ENCODE measurements at regions not wholly inside any gene's neighbourhood (a gene's known extent, or its start where the extent isn't known, plus 50 kb on each side); places are given as distances from the start of the nearest gene placed in this dataset.

DNA sequence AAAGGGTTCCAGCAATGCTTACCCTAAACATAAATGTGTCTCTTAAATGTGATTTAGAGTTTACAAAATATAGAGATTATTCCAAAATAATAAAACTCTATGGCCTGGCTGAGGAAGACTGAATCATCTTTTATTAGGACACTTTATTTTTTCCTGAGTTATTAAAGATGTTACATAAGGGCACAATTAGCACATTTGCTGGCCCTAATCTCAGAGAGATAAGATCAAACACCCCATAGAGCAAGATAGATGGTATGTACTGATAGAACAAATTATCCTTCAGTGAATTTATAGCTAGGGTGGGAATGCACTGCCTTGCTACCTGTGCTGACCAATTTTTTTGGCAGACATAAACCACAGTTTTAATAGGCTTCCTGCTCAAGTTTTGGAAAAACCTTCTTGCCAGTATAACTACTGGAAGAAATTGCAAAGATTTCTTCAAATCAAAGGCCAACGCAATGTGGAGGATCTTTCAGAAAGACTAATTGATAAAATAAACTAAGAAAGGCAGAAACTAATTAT, 367.1 kb upstream of the MPDZ start:
- TF ChIP-seq, protein P1, sequence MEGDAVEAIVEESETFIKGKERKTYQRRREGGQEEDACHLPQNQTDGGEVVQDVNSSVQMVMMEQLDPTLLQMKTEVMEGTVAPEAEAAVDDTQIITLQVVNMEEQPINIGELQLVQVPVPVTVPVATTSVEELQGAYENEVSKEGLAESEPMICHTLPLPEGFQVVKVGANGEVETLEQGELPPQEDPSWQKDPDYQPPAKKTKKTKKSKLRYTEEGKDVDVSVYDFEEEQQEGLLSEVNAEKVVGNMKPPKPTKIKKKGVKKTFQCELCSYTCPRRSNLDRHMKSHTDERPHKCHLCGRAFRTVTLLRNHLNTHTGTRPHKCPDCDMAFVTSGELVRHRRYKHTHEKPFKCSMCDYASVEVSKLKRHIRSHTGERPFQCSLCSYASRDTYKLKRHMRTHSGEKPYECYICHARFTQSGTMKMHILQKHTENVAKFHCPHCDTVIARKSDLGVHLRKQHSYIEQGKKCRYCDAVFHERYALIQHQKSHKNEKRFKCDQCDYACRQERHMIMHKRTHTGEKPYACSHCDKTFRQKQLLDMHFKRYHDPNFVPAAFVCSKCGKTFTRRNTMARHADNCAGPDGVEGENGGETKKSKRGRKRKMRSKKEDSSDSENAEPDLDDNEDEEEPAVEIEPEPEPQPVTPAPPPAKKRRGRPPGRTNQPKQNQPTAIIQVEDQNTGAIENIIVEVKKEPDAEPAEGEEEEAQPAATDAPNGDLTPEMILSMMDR (IDR thresholded peaks at IDR 0.05): no peak
- TF ChIP-seq POLR2A (IDR thresholded peaks at IDR 0.05): no peak

All from thyroid gland (tissue), 4 donors.